ENCODE measurements at regions not wholly inside any gene's neighbourhood (a gene's known extent, or its start where the extent isn't known, plus 50 kb on each side); places are given as distances from the start of the nearest gene placed in this dataset.

- H3K27me3 Mint-ChIP-seq (ENCODE audit: insufficient read depth, low read depth), result peaks cover 3% of the 10 kb centered on the region
- no peak overlapping the region for H3K9ac ChIP-seq
- DNase-seq (ENCODE audit: low spot score), result no peak
- H3K4me2 ChIP-seq, result no peak overlapping the region
- no peak overlapping the region for H2AFZ ChIP-seq (replicated peaks)
- no peaks in the 10 kb centered on the region for H3K4me1 Mint-ChIP-seq
- no peaks in the 10 kb centered on the region for H3K27me3 ChIP-seq
- no peaks in the 10 kb centered on the region for H3K36me3 Mint-ChIP-seq
- no peak overlapping the region for H3K4me3 Mint-ChIP-seq
- TF ChIP-seq EZH2 (IDR thresholded peaks at IDR 0.05) (no peak), EZH2phosphoT487 (IDR thresholded peaks at IDR 0.05) (no peak), CTCF (IDR thresholded peaks at IDR 0.05) (no peak)
- H3K4me1 ChIP-seq, result no peaks in the 10 kb centered on the region
- H3K79me2 ChIP-seq (ENCODE audit: low read depth), result no peaks in the 10 kb centered on the region
- H3K9me3 ChIP-seq (ENCODE audit: low read depth), result no peaks in the 10 kb centered on the region
- no peaks in the 10 kb centered on the region for H3F3A ChIP-seq (ENCODE audit: low read depth)
- no peak overlapping the region for H3K27ac ChIP-seq
- H4K20me1 ChIP-seq (ENCODE audit: low read depth), result no peaks in the 10 kb centered on the region
- H3K4me3 ChIP-seq, result no peak overlapping the region
- H3K9me3 Mint-ChIP-seq, result no peaks in the 10 kb centered on the region
- no peaks in the 10 kb centered on the region for H3K36me3 ChIP-seq
- no peak overlapping the region for H3K27ac Mint-ChIP-seq
These were observed 113.0 kb upstream of the DAAM1 start for GRCh38 chr14:59075506-59075905.

GRCh38 chr14:59081720-59082119, 106.7 kb upstream of the DAAM1 start:
- no peaks in the 10 kb centered on the region for H3F3A ChIP-seq (ENCODE audit: low read depth)
- H3K27me3 ChIP-seq, result no peaks in the 10 kb centered on the region
- Mint-ChIP-seq H3K27me3 (ENCODE audit: insufficient read depth, low read depth) (no peaks in the 10 kb centered on the region), H3K36me3 (no peaks in the 10 kb centered on the region), H3K4me3 (no peak overlapping the region), H3K9me3 (no peaks in the 10 kb centered on the region), H3K4me1 (peaks cover 2% of the 10 kb centered on the region), H3K27ac (no peak overlapping the region)
- no peak overlapping the region for H3K4me3 ChIP-seq
- no peak overlapping the region for H3K4me2 ChIP-seq
- H2AFZ ChIP-seq (replicated peaks), result peak overlapping the region; percentile 52
- no peaks in the 10 kb centered on the region for H3K79me2 ChIP-seq (ENCODE audit: low read depth)
- no peaks in the 10 kb centered on the region for H4K20me1 ChIP-seq (ENCODE audit: low read depth)
- H3K27ac ChIP-seq, result no peak overlapping the region
- no peak overlapping the region for H3K9ac ChIP-seq
- DNase-seq (ENCODE audit: low spot score), result no peak
- no peaks in the 10 kb centered on the region for H3K36me3 ChIP-seq
- no peaks in the 10 kb centered on the region for H3K9me3 ChIP-seq (ENCODE audit: low read depth)
- TF ChIP-seq EZH2phosphoT487 (IDR thresholded peaks at IDR 0.05), result no peak
- TF ChIP-seq EZH2 (IDR thresholded peaks at IDR 0.05), result no peak
- TF ChIP-seq CTCF (IDR thresholded peaks at IDR 0.05), result no peak
- H3K4me1 ChIP-seq, result peaks cover 10% of the 10 kb centered on the region

GRCh38 chr14:59085207-59085739, 103.2 kb upstream of the DAAM1 start:
- no peak overlapping the region for H2AFZ ChIP-seq (replicated peaks)

More at GRCh38 chr14:59085207-59085739, 103.2 kb upstream of the DAAM1 start:
- Histone ChIP-seq H3K9me3 (ENCODE audit: low read depth) (no peaks in the 10 kb centered on the region), H3K4me2 (no peak overlapping the region), H3K79me2 (ENCODE audit: low read depth) (no peaks in the 10 kb centered on the region), H3K36me3 (no peaks in the 10 kb centered on the region), H3F3A (ENCODE audit: low read depth) (no peaks in the 10 kb centered on the region), H3K27ac (no peak overlapping the region), H4K20me1 (ENCODE audit: low read depth) (no peaks in the 10 kb centered on the region), H3K4me1 (peaks cover 10% of the 10 kb centered on the region), H3K9ac (no peak overlapping the region), H3K27me3 (no peaks in the 10 kb centered on the region), H3K4me3 (no peak overlapping the region)
- Mint-ChIP-seq H3K27me3 (ENCODE audit: insufficient read depth, low read depth) (no peaks in the 10 kb centered on the region), H3K36me3 (no peaks in the 10 kb centered on the region), H3K4me3 (no peak overlapping the region), H3K4me1 (peaks cover 7% of the 10 kb centered on the region), H3K9me3 (no peaks in the 10 kb centered on the region), H3K27ac (no peak overlapping the region)
- peak; percentile 53 for DNase-seq (ENCODE audit: low spot score)
- TF ChIP-seq EZH2 (IDR thresholded peaks at IDR 0.05) (no peak), CTCF (IDR thresholded peaks at IDR 0.05) (no peak), EZH2phosphoT487 (IDR thresholded peaks at IDR 0.05) (no peak)

Measured in neural progenitor cell (in vitro differentiated cells).